ENCODE measurements at regions not wholly inside any gene's neighbourhood (a gene's known extent, or its start where the extent isn't known, plus 50 kb on each side); places are given as distances from the start of the nearest gene placed in this dataset.

DNA sequence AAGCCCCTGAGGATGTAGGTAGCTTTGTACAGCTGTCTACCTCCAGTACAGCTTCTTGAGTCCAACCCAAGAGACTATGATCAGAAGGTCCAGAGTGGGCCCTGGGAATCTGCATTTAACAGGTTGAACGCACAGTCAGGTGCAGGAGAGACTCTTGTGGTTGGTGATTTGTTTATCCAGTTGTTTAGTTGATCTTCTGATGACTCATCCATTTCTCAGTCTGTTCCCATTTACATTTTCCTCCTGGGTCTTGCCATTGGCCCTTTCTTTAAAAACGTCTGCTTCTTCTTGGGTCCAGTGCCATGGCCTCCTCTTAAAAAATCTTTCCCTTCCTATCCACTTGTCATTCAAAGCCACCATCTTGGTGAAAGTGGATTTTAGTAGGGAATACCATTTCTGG, 734.2 kb downstream of the MED13L start:
- no peaks in the 10 kb centered on the region for H3K27me3 Mint-ChIP-seq
- H3K4me3 Mint-ChIP-seq = no peak overlapping the region
- no peaks in the 10 kb centered on the region for H3K4me1 Mint-ChIP-seq (ENCODE audit: low read depth)
- intact Hi-C loops (cut with micrococcal nuclease) = no loop called here
- no peak overlapping the region for H3K27ac Mint-ChIP-seq
- no peaks in the 10 kb centered on the region for H3K36me3 Mint-ChIP-seq (ENCODE audit: low read depth)
- H3K9me3 Mint-ChIP-seq = peaks cover 9% of the 10 kb centered on the region

DNA sequence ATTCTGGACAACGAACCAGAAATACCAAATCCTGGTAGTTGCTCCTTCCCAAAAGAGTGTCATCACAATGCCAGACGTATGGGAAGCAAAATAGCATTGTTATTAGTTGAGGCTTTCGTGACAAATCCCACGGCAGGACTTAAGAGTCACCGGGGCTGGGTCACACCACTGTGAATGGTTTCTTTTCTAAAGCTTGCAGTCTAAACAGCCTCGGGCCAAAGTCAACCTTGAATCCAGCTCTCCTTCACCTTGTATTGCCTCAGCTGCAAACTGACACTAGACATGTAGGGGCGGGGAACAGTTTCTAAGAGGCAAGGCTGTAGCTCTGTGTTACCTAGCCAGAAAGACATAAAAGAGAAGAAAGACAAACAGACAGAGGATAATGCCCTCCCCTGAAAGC, 734.8 kb downstream of the MED13L start:
- no peaks in the 10 kb centered on the region for H3K36me3 Mint-ChIP-seq (ENCODE audit: low read depth)
- no peak overlapping the region for H3K27ac Mint-ChIP-seq
- no peak overlapping the region for H3K4me3 Mint-ChIP-seq
- no peaks in the 10 kb centered on the region for H3K27me3 Mint-ChIP-seq
- intact Hi-C loops (cut with micrococcal nuclease) = no loop called here
- peaks cover 15% of the 10 kb centered on the region for H3K9me3 Mint-ChIP-seq
- no peaks in the 10 kb centered on the region for H3K4me1 Mint-ChIP-seq (ENCODE audit: low read depth)

DNA sequence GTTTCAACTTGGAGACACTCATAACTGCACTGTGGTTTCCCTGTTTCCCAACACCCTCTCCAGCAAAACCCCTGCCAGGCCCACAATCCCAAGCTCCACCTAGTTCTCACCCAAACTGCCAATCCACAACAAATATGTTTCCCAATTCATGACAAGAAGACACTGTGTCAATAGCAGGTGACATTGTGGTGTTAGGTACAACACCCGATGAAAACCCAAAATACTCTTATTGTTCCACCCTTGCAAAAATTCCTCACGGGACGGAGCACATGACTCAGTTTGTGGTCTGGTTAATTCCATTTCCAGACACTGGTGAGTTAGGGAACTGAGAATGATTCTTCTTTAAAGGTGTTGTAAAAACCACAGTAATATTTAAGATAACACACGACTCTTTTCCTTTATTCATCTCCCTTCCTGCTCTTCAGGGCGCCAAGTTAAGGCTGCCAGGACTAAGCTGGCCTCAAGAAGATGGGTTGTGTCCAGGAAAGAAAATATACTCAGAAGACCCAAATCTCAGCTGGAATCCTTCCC, 735.5 kb downstream of the MED13L start:
- Mint-ChIP-seq H3K27me3 (no peaks in the 10 kb centered on the region), H3K4me3 (no peak overlapping the region), H3K36me3 (ENCODE audit: low read depth) (no peaks in the 10 kb centered on the region), H3K9me3 (peaks cover 22% of the 10 kb centered on the region), H3K4me1 (ENCODE audit: low read depth) (no peaks in the 10 kb centered on the region), H3K27ac (no peak overlapping the region)
- intact Hi-C loops (cut with micrococcal nuclease) = no loop called here

DNA sequence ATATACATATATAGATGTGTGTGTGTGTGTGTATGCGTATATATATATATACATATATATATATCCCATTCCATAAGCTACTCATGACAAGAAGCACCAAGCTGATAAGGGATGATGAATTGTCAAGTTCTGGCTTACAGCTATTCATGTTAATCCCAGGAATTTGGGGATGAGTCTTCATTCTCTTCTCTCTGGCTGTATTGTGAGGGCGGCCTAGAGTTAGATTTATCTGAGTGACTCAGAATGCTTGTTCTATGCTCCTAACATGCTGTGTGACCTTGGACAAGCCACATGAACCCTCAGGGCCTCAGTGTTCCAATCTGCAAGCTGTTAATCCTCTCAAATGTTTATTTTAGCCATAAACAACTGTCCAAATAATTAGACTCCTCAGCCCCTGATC, 749.0 kb downstream of the MED13L start:
- H3K9me3 Mint-ChIP-seq = no peaks in the 10 kb centered on the region
- intact Hi-C loops (cut with micrococcal nuclease) = no loop called here
- H3K4me3 Mint-ChIP-seq = no peak overlapping the region
- H3K4me1 Mint-ChIP-seq (ENCODE audit: low read depth) = no peaks in the 10 kb centered on the region
- H3K27me3 Mint-ChIP-seq = peaks cover 2% of the 10 kb centered on the region
- H3K27ac Mint-ChIP-seq = no peak overlapping the region
- no peaks in the 10 kb centered on the region for H3K36me3 Mint-ChIP-seq (ENCODE audit: low read depth)

DNA sequence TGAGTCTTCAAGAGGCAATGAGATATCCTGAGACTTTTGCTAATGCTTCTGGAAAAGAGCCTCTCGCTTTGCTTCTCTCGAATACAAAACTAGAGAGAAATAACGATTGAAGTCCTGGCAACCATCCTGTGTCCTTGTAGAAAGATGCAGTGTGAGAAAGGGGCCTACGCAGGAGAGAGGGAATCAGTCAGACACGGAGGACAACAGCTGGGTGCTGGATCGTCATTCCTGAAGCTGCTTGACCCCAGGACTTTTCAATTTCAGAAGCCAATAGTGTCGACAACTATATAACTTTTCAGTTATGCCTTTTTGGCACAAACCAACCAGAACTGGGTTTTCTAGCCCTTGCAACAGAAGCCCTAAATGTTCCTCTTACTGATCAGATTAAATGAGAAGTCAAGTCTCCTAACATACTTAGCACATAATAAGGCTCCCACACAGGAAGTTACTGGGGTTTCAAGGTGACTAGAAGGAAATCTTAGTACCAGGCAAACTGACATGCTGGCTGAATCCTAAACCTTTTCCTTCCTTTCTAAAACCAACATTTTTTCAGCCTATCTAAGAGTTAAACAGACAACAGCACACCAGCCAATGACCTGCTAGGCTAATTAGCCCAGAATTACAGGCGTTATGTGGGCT, 755.6 kb downstream of the MED13L start:
- intact Hi-C loops (cut with micrococcal nuclease) = no loop called here
- Mint-ChIP-seq H3K27me3 (peaks cover 2% of the 10 kb centered on the region), H3K4me1 (ENCODE audit: low read depth) (no peaks in the 10 kb centered on the region), H3K27ac (no peak overlapping the region), H3K4me3 (no peak overlapping the region), H3K9me3 (no peaks in the 10 kb centered on the region), H3K36me3 (ENCODE audit: low read depth) (no peaks in the 10 kb centered on the region)

DNA sequence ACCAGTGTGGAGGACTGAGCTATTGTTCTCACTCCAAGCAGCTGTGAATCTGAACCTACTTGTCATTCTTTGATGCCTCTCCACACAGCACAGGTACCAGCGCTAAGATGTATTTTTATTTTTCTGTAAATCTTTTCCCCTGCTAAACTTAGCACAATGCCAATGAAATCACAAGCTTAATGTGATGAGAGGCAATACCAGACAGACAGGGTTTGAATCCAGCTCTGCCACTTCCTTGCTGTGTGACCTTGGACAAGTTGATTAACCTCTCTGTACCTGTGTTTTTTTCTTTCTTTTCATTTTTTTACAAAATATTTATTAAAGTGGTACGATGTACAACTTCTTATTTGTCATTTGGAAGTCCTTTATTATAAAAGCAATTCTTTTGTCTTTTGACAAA, 757.6 kb downstream of the MED13L start:
- Mint-ChIP-seq H3K4me3 (no peak overlapping the region), H3K27me3 (no peaks in the 10 kb centered on the region), H3K27ac (no peak overlapping the region), H3K9me3 (peaks cover 13% of the 10 kb centered on the region), H3K4me1 (ENCODE audit: low read depth) (no peaks in the 10 kb centered on the region), H3K36me3 (ENCODE audit: low read depth) (no peaks in the 10 kb centered on the region)
- intact Hi-C loops (cut with micrococcal nuclease) = no loop called here

DNA sequence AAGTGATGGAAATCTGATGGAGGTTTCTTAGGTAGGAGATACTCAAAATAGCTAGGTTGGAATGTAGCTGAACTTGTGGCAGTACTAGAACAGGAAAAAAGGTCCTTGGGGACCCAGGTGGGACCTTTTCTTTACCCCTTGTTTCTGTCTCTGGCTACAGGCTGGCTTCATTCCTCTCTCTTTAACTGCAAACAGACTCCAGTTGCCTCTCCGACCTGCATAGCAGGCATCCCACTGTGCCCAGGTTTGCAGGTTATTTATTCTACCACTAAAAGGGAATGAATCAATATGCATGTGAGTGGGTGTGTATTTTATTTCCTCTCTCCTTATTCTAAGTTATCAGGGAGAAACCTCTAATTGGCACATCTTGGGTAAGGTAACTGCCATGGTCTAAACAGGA, 758.1 kb downstream of the MED13L start:
- H3K36me3 Mint-ChIP-seq (ENCODE audit: low read depth) = no peaks in the 10 kb centered on the region
- H3K27me3 Mint-ChIP-seq = no peaks in the 10 kb centered on the region
- H3K4me3 Mint-ChIP-seq = no peak overlapping the region
- no peak overlapping the region for H3K27ac Mint-ChIP-seq
- peaks cover 18% of the 10 kb centered on the region for H3K9me3 Mint-ChIP-seq
- intact Hi-C loops (cut with micrococcal nuclease) = no loop called here
- H3K4me1 Mint-ChIP-seq (ENCODE audit: low read depth) = no peaks in the 10 kb centered on the region

DNA sequence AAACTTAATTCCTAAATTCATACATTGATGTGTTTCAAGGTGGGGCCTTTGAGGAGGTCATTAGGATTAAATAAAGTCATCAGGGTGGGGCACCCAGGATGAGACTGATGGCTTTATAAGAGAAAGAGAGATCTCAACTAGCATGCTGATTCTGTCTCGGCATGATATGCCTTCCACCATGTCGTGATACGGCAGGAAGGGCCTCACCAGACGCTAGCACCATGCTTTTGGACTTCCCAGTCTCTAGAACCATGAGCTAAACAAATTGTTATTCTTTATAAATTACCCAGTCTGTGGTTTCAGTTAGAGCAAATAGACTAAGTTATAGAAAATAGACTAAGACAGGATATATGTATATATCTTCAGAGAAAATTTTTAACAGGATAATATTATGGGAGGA, 759.6 kb downstream of the MED13L start:
- intact Hi-C loops (cut with micrococcal nuclease) = no loop called here
- peaks cover 32% of the 10 kb centered on the region for H3K9me3 Mint-ChIP-seq

DNA sequence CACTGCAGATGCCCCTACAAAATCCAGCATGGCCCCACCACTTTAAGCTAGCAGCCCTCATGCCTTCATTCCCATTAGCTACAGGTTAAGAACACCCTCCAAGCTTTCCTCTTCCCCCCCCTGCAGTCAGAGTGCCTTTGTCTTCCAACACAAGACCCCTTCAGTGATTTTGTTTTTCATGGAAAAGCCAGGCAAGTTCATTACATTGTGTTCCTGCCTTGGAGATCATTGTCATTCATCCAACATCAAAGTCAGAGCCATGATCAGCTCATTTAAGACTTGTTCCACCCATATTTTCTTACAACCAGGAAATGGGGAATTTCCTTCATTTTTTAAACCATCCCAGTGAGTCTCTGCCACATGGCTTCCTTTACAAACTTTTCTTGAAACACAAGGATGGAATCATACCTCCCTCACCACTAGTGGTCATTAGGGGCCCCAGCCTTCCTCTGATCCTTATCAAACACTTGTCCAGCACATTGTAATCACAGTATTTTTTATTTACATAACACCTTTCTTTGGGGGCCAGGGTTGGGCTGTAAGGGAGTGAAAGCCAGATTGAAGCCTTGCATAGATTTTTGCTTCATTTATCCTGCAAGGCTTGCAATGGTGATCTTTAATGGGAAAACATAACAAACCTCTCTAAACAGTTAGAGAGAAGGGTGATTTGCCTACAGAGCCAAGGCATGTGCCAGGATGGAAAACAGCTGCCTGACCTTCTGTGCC, 765.3 kb downstream of the MED13L start:
- H3K9me3 Mint-ChIP-seq = peaks cover 38% of the 10 kb centered on the region
- no peak overlapping the region for H3K27ac Mint-ChIP-seq
- intact Hi-C loops (cut with micrococcal nuclease) = no loop called here
- no peaks in the 10 kb centered on the region for H3K4me1 Mint-ChIP-seq (ENCODE audit: low read depth)
- H3K4me3 Mint-ChIP-seq = no peak overlapping the region
- H3K36me3 Mint-ChIP-seq (ENCODE audit: low read depth) = no peaks in the 10 kb centered on the region
- no peaks in the 10 kb centered on the region for H3K27me3 Mint-ChIP-seq

More for the DNA sequence above, 759.6 kb downstream of the MED13L start:
- H3K27me3 Mint-ChIP-seq = no peaks in the 10 kb centered on the region
- no peak overlapping the region for H3K27ac Mint-ChIP-seq
- no peaks in the 10 kb centered on the region for H3K36me3 Mint-ChIP-seq (ENCODE audit: low read depth)
- no peaks in the 10 kb centered on the region for H3K4me1 Mint-ChIP-seq (ENCODE audit: low read depth)
- no peak overlapping the region for H3K4me3 Mint-ChIP-seq

DNA sequence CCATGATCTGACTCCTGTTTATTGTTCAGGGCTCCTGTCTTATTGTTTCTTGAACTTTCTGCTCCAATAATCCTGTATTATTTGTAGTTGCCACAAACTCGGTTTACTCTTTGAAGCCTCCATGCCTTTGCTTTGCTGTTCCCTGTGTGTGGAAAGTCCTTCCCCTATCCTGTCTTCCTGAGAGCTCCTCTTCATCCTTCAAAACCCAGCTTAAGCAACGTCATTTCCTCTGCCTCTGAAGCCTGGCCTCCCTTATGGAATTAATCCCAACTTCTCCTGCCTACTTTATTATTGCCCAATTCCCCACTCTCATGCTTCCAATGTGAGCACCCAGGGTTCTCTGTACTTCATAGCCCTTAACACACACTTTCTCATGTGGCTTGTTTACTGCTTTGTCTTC, 766.2 kb downstream of the MED13L start:
- no peaks in the 10 kb centered on the region for H3K4me1 Mint-ChIP-seq (ENCODE audit: low read depth)
- no peak overlapping the region for H3K4me3 Mint-ChIP-seq
- no peaks in the 10 kb centered on the region for H3K36me3 Mint-ChIP-seq (ENCODE audit: low read depth)
- H3K27me3 Mint-ChIP-seq = no peaks in the 10 kb centered on the region
- H3K27ac Mint-ChIP-seq = no peak overlapping the region
- intact Hi-C loops (cut with micrococcal nuclease) = no loop called here
- peaks cover 38% of the 10 kb centered on the region for H3K9me3 Mint-ChIP-seq

DNA sequence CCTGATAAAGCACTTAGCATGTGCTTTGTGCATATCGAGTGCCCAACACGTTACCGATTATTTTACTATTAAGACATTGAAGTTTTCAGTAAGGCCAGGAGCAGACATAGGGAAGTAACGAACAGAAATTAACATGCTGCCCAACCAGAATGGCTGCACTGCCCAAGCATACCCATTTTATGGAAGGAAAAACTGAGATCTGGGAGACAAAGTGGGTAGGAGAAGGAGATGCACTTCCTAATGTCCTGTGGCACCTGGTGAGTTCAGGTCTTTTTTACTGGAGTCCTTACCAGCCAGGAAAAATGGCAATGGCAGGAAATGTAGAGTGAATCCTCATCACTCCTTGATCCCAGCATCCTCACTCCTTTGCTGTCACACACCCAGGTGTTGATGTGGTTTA, 768.5 kb downstream of the MED13L start:
- H3K36me3 Mint-ChIP-seq (ENCODE audit: low read depth) = no peaks in the 10 kb centered on the region
- no peak overlapping the region for H3K4me3 Mint-ChIP-seq
- H3K27me3 Mint-ChIP-seq = no peaks in the 10 kb centered on the region
- H3K9me3 Mint-ChIP-seq = peaks cover 17% of the 10 kb centered on the region
- intact Hi-C loops (cut with micrococcal nuclease) = no loop called here
- no peak overlapping the region for H3K27ac Mint-ChIP-seq
- H3K4me1 Mint-ChIP-seq (ENCODE audit: low read depth) = peaks cover 9% of the 10 kb centered on the region

DNA sequence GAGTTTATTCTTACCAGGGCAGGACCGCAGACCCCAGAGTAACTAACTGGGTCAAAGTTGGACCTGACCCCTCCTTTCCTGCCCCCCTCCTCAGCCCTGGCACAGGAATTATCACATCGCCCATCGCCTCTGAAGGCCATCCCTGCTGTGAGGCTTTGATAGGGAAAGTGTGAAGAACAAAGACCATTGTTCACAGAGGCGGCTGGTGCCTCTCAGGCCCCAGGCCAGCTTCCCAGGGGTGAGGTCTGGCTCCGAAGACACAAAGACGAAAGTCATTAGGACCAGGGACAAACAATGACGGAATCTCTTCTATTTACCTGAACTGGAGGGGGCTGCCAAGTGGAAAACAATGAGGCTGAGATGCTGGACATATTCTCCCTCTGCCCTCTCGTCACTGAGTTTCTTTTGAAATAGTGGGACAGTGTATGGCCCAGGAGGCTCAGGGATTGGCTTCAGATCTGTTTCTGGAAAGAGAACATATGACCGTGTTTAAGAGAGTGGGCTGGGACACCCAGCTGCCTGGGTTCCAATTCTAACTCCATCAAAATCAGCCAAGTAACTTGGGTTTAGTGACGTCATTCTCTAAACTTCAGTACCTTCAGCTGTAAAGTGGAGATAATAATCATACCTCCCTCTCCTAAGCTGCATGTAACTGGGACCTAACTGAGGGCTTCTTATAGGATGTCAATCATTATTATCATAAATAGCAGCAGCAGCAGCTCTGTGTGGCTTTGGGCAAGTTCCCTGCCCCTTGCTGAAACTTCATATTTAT, 769.4 kb downstream of the MED13L start:
- no peak overlapping the region for H3K4me3 Mint-ChIP-seq
- H3K9me3 Mint-ChIP-seq = peaks cover 8% of the 10 kb centered on the region
- H3K27me3 Mint-ChIP-seq = no peaks in the 10 kb centered on the region

DNA sequence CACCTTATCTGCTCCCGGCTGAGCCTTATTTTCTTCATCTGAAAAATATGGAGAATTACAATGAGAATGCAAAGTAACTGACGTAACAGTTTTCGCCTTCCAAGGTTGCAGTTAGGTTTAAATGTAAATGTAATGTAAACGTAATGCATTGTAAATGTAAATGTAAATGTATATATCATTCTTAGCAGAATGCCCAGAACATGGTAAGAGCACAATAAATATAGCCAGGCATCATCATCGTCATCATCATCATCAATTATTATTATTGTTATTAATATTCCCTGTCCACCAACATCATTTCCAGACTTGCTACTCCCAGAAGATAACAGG, 770.0 kb downstream of the MED13L start:
- Mint-ChIP-seq H3K4me3 (no peak overlapping the region), H3K27me3 (no peaks in the 10 kb centered on the region), H3K27ac (no peak overlapping the region), H3K4me1 (ENCODE audit: low read depth) (peaks cover 11% of the 10 kb centered on the region), H3K36me3 (ENCODE audit: low read depth) (no peaks in the 10 kb centered on the region), H3K9me3 (peaks cover 7% of the 10 kb centered on the region)
- intact Hi-C loops (cut with micrococcal nuclease) = no loop called here

More for the DNA sequence above, 769.4 kb downstream of the MED13L start:
- no peak overlapping the region for H3K27ac Mint-ChIP-seq
- H3K36me3 Mint-ChIP-seq (ENCODE audit: low read depth) = no peaks in the 10 kb centered on the region
- peaks cover 11% of the 10 kb centered on the region for H3K4me1 Mint-ChIP-seq (ENCODE audit: low read depth)
- intact Hi-C loops (cut with micrococcal nuclease) = no loop called here

DNA sequence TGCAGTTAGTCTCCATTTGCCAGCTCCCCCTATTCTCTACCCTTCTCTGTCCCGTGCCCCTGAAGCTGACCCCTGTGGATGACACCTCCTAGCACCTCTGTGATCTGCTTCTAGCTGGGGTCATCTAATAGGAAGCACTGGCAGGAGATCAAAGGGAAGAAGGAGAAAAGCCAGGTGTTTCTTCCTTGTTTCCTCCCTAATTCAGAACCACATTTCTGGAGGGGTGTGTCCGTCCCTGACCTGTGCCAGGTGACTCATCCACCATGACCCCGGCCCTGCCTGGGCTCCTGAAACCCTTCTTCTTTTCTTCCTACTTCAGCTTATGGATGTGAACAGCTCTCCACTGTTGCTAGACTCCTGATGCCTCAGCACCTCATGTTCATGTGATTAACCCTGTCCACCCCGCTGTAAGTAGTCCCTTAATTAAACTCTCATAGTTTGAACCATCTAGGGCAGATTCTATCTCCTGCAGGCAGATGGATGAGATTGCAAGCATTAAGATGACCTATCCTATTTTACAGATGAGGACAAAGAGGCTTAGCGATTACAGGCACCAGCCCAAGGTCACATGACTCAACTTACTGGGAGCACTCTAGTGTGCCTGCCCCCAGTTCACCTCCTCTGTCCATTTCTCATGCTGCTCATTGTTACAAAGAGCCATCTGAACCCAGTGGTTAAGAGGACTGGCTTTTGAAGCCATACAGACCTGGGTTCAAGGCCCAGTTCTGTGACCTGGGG, 770.5 kb downstream of the MED13L start:
- peaks cover 10% of the 10 kb centered on the region for H3K9me3 Mint-ChIP-seq
- no peak overlapping the region for H3K4me3 Mint-ChIP-seq
- no peaks in the 10 kb centered on the region for H3K27me3 Mint-ChIP-seq
- intact Hi-C loops (cut with micrococcal nuclease) = no loop called here
- no peaks in the 10 kb centered on the region for H3K36me3 Mint-ChIP-seq (ENCODE audit: low read depth)
- peaks cover 11% of the 10 kb centered on the region for H3K4me1 Mint-ChIP-seq (ENCODE audit: low read depth)
- no peak overlapping the region for H3K27ac Mint-ChIP-seq

Data from dendritic cell treated with granulocyte-macrophage colony-stimulating factor and Interleukin-4, amounts not matched to agents 40 ng/mL and 50 ng/mL, for 4 days (primary cell).